ENCODE measurements at regions not wholly inside any gene's neighbourhood (a gene's known extent, or its start where the extent isn't known, plus 50 kb on each side); places are given as distances from the start of the nearest gene placed in this dataset.

DNA sequence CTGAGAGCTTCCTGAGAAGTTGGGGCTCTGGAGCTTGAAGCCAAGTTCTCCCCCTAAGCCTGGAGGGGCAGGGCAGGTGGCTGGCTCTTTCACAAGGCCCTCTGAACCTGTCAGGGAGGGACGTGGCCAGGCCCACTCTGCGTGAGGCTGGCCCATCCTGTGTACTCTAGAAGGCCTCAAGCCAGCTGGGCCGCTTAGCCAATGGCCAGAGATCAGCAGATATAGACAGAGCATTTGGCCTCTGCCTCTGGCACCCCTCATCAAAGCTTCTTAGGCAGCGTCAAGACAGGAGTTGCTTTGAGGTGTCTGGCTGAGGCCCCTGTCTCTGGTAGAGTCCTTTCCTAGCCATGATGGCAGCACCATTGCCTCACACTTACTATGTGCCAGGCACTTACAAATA, 105.6 kb downstream of the FGF18 start:
- ATAC-seq (ENCODE audit: low FRiP score), result no peak

DNA sequence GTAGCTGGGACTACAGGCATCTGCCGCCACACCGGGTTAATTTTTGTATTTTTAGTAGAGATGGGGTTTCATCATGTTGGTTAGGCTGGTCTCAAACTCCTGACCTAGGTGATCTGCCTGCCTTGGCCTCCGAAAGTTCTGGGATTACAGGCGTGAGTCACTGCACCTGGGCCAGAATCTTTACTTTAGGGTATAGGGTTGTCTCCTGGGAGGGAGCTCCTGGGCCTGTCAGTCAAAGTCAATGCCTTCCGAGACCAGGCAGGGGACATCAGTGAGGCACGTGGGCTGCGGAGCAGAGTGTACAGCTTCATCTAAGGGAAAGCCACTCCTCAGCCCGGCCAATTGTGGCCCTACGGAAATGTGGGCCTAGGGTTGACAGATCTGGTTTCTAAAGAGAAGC, 108.6 kb downstream of the FGF18 start:
- 97 to 98% methylated on average over 9 of the region's 9 CpGs for WGBS, 2 donors
- Histone ChIP-seq H3K36me3 (ENCODE audit: control insufficient read depth in 1 of 2, insufficient read depth in 2 of 2, low read length in 1 of 2) (no peaks in the 10 kb centered on the region), H3K4me1 (ENCODE audit: control insufficient read depth in 1 of 2, insufficient read depth in 2 of 2, low read length in 2 of 2) (no peaks in the 10 kb centered on the region), H3K27me3 (ENCODE audit: control insufficient read depth in 1 of 2, insufficient read depth in 2 of 2, low read length in 1 of 2) (no peaks in the 10 kb centered on the region), H3K4me3 (ENCODE audit: low read length in 2 of 2) (no peak overlapping the region), H3K9me3 (ENCODE audit: control insufficient read depth, low read length) (no peaks in the 10 kb centered on the region), H3K27ac (ENCODE audit: low read depth in 1 of 2, low read length in 2 of 2) (no peak overlapping the region)
- intact Hi-C loops (cut with DNase I), result no loop called here
- ATAC-seq (ENCODE audit: low FRiP score), result no peak
- no peak for DNase-seq

More for the DNA sequence above, 105.6 kb downstream of the FGF18 start:
- Histone ChIP-seq H3K36me3 (ENCODE audit: control insufficient read depth in 1 of 2, insufficient read depth in 2 of 2, low read length in 1 of 2) (no peaks in the 10 kb centered on the region), H3K4me1 (ENCODE audit: control insufficient read depth in 1 of 2, insufficient read depth in 2 of 2, low read length in 2 of 2) (no peaks in the 10 kb centered on the region), H3K4me3 (ENCODE audit: low read length in 2 of 2) (no peak overlapping the region), H3K27me3 (ENCODE audit: control insufficient read depth in 1 of 2, insufficient read depth in 2 of 2, low read length in 1 of 2) (no peaks in the 10 kb centered on the region), H3K9me3 (ENCODE audit: control insufficient read depth, low read length) (no peaks in the 10 kb centered on the region), H3K27ac (ENCODE audit: low read depth in 1 of 2, low read length in 2 of 2) (peak overlapping the region in 1 of 2 donors; percentile 6)
- 38 to 54% methylated on average over 4 of the region's 4 CpGs for WGBS, 2 donors
- no peak for DNase-seq
- intact Hi-C loops (cut with DNase I), result no loop called here

DNA sequence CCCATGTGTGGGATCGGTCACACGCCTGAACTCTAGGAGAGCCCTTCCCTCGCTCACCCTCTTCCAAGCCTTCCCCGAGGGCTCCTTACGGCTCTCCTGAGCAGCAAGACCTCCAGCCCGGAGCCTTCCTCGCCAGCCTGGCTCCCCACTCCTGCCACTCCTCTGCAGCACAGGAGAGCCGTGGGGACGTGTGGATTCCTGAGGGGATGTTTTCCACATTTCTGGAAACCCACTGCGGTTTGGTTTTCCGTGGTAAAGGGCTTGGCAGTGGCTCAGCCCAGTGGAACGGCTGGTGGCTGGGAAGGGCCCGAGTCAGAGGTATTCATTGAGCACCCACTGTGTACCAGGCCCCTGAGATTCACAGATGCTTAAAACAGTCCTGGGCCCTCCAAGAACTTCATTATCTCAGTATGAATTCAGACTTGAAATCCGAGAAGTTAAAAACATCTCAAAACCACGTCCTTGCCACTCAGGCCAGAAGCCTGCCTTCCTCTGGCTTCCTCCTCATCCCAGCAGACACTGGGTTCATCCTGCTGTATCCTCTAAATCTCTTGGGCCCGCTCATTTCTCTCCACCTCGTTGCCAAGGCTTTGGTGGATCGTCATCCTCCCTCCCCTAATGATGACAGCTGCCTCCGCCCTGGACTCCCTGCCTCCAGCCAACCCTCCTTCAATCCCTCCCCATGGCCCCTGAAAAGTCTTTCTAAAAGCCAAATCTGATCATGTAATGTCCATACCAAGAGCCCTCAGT, 109.6 kb downstream of the FGF18 start:
- 92% methylated on average over 19 of the region's 19 CpGs for WGBS, 2 donors
- Histone ChIP-seq H3K4me1 (ENCODE audit: control insufficient read depth in 1 of 2, insufficient read depth in 2 of 2, low read length in 2 of 2) (no peaks in the 10 kb centered on the region), H3K9me3 (ENCODE audit: control insufficient read depth, low read length) (no peaks in the 10 kb centered on the region), H3K27me3 (ENCODE audit: control insufficient read depth in 1 of 2, insufficient read depth in 2 of 2, low read length in 1 of 2) (no peaks in the 10 kb centered on the region), H3K27ac (ENCODE audit: low read depth in 1 of 2, low read length in 2 of 2) (no peak overlapping the region), H3K4me3 (ENCODE audit: low read length in 2 of 2) (no peak overlapping the region), H3K36me3 (ENCODE audit: control insufficient read depth in 1 of 2, insufficient read depth in 2 of 2, low read length in 1 of 2) (no peaks in the 10 kb centered on the region)
- no peak for DNase-seq
- intact Hi-C loops (cut with DNase I), result no loop called here
- no peak for ATAC-seq (ENCODE audit: low FRiP score)

DNA sequence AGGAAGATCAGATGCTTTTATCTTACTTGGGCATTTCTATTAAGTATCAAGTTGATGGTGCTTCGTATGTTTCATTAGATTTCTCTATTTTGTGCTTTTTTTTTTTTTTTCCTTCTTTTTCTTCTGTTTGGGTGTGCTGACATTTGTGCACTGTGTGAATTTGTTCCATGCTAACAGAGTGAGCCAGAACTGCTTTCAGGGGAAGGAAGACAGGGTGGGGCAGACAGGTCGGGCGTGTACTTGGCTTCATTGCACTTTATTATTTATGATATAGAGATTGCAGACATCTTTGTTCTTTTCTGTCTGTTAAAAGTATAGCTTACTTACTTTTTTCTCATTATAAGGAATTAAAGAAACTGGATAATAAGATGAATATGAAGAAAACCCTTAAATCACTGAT, 112.2 kb downstream of the FGF18 start:
- no peaks in the 10 kb centered on the region for H3K36me3 ChIP-seq (ENCODE audit: control insufficient read depth in 1 of 2, insufficient read depth in 2 of 2, low read length in 1 of 2)
- H3K9me3 ChIP-seq (ENCODE audit: control insufficient read depth, low read length), result no peaks in the 10 kb centered on the region
- no peak overlapping the region for H3K4me3 ChIP-seq (ENCODE audit: low read length in 2 of 2)
- 72% methylated on average over 3 of the region's 3 CpGs for WGBS, 2 donors
- ATAC-seq (ENCODE audit: low FRiP score), result no peak
- DNase-seq, result no peak
- no peaks in the 10 kb centered on the region for H3K27me3 ChIP-seq (ENCODE audit: control insufficient read depth in 1 of 2, insufficient read depth in 2 of 2, low read length in 1 of 2)
- no peaks in the 10 kb centered on the region for H3K4me1 ChIP-seq (ENCODE audit: control insufficient read depth in 1 of 2, insufficient read depth in 2 of 2, low read length in 2 of 2)
- H3K27ac ChIP-seq (ENCODE audit: low read depth in 1 of 2, low read length in 2 of 2), result no peak overlapping the region
- intact Hi-C loops (cut with DNase I), result no loop called here

DNA sequence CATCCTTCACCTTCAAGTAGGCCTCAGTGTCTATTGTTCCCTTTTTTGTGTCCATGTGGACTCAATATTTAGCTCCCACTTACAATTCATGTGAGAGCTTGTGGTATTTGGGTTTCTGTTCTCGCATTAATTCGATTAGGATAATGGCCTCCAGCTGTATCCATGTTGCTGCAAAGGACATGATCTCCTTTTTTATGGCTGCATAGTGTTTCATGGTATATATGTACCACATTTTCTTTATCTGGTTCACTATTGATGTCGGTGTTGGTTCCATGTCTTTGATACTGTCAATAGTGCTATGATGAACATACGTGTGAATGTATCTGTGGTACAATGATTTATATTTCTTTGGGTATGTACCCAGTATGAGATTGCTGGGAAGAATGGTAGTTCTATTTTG, 113.7 kb downstream of the FGF18 start:
- intact Hi-C loops (cut with DNase I), result no loop called here
- no peak overlapping the region for H3K27ac ChIP-seq (ENCODE audit: low read depth in 1 of 2, low read length in 2 of 2)
- H3K36me3 ChIP-seq (ENCODE audit: control insufficient read depth in 1 of 2, insufficient read depth in 2 of 2, low read length in 1 of 2), result no peaks in the 10 kb centered on the region
- H3K4me3 ChIP-seq (ENCODE audit: low read length in 2 of 2), result no peak overlapping the region
- WGBS, 2 donors, result 95 to 98% methylated on average over 4 of the region's 4 CpGs
- no peak for DNase-seq
- H3K9me3 ChIP-seq (ENCODE audit: control insufficient read depth, low read length), result no peaks in the 10 kb centered on the region
- ATAC-seq (ENCODE audit: low FRiP score), result no peak
- no peaks in the 10 kb centered on the region for H3K27me3 ChIP-seq (ENCODE audit: control insufficient read depth in 1 of 2, insufficient read depth in 2 of 2, low read length in 1 of 2)
- H3K4me1 ChIP-seq (ENCODE audit: control insufficient read depth in 1 of 2, insufficient read depth in 2 of 2, low read length in 2 of 2), result no peaks in the 10 kb centered on the region

DNA sequence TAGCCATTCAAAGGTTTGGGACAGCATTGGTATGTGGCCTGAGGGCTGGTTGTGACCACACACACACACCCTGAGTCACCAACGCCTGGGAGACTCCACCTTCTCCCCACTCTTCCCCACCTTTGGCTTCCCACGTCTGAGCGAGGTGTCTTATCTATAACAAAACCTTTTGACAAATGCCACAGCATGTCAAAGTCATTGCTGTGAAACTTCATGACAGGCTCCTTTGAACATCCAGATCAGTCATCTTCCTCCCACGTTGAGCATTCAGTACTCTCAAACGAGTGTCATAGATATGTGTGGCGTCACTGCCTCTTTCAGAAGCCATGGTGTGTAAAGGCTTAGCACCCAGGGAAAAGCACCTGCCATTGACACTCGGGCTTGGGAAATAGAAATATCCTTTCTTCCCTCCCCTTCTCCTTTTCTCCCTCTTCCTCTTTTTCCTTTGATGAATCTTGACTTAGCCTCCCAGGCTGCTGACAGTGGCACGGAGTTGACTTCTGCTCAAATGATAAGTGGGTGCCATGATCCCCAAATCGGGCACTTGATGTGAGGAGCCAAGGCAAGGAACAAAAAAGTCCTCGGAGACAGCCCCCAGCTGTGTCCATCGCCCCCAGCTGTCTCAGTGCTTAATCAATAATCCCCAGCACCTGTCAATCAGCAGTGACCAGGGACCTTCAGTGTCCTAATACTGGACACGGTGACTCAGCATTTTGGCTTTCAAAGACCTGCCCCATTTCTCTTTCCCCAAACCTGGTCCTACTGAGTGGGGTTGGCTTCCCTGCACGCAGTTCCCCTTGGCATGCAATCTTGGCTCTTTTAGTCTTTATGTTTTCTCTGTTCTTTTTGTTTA, 114.8 kb downstream of the FGF18 start:
- WGBS, 2 donors, result 72 to 73% methylated on average over 13 of the region's 13 CpGs
- no peak for ATAC-seq (ENCODE audit: low FRiP score)

DNA sequence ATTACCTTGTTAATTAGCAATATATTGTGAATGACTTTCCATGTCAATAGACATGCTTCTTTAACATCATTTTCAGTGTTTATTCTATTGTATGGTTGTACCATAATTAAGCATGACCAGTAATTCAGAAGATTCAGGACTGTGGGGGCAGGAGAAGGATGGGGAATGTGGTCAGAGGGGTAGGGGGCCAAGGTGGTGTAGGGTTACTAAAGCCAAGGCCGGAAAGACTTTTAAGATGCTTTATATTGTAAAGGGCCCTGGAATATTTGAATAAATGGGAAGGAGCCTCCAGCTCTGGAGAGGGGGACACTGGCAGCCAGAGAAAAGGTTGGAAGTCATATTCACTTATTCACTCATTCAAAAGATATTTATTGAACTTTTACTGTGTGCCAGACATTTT, 115.7 kb downstream of the FGF18 start:
- Histone ChIP-seq H3K4me1 (ENCODE audit: control insufficient read depth in 1 of 2, insufficient read depth in 2 of 2, low read length in 2 of 2) (no peaks in the 10 kb centered on the region), H3K9me3 (ENCODE audit: control insufficient read depth, low read length) (no peaks in the 10 kb centered on the region), H3K27ac (ENCODE audit: low read depth in 1 of 2, low read length in 2 of 2) (no peak overlapping the region), H3K27me3 (ENCODE audit: control insufficient read depth in 1 of 2, insufficient read depth in 2 of 2, low read length in 1 of 2) (no peaks in the 10 kb centered on the region), H3K36me3 (ENCODE audit: control insufficient read depth in 1 of 2, insufficient read depth in 2 of 2, low read length in 1 of 2) (no peaks in the 10 kb centered on the region), H3K4me3 (ENCODE audit: low read length in 2 of 2) (no peak overlapping the region)
- WGBS, 2 donors, result 80 to 92% methylated on average over 1 of the region's 1 CpG
- ATAC-seq (ENCODE audit: low FRiP score) (no peak), DNase-seq (no peak)
- intact Hi-C loops (cut with DNase I), result no loop called here

More for the DNA sequence above, 114.8 kb downstream of the FGF18 start:
- Histone ChIP-seq H3K27me3 (ENCODE audit: control insufficient read depth in 1 of 2, insufficient read depth in 2 of 2, low read length in 1 of 2) (no peaks in the 10 kb centered on the region), H3K4me1 (ENCODE audit: control insufficient read depth in 1 of 2, insufficient read depth in 2 of 2, low read length in 2 of 2) (no peaks in the 10 kb centered on the region), H3K4me3 (ENCODE audit: low read length in 2 of 2) (no peak overlapping the region), H3K9me3 (ENCODE audit: control insufficient read depth, low read length) (no peaks in the 10 kb centered on the region), H3K36me3 (ENCODE audit: control insufficient read depth in 1 of 2, insufficient read depth in 2 of 2, low read length in 1 of 2) (no peaks in the 10 kb centered on the region), H3K27ac (ENCODE audit: low read depth in 1 of 2, low read length in 2 of 2) (no peak overlapping the region)
- DNase-seq, result no peak
- intact Hi-C loops (cut with DNase I), result no loop called here

DNA sequence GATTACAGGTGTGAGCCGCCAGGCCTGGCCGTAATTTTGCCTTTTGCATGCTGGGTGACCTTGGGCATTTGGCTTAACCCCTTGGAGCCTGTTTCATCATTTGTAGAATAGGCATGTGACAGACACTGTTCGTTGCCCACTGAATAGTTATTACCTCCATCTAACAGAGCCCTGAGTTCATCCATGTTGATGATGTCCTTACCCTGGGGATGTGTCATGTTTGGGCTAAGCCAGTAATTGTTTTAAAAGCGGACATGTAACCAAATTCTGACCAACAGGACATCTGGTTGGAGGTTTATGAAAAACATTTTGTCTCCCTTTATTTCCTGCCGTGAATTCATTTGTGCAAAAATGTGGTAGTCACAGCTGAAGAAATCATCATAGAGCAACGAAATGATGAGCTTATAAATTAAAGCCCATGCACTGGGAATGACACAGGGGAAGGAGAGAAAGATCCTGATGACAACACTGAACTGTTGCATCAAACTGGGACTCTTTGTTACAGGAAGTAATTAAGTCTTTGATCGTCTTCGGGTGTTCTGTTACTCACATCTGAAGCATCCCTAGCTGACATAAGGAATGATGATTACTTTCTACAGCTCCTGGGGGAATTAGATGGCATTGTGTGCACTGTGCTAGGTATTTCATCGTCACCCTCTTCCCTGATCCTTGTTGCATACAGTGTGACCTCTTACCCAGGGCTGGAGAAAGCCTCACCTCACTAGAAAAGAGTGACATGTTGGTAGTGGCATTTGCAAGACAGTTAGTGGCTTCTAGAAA, 117.8 kb downstream of the FGF18 start:
- no peak for ATAC-seq (ENCODE audit: low FRiP score)
- H3K4me1 ChIP-seq (ENCODE audit: control insufficient read depth in 1 of 2, insufficient read depth in 2 of 2, low read length in 2 of 2), result no peaks in the 10 kb centered on the region

More for the DNA sequence above, 117.8 kb downstream of the FGF18 start:
- intact Hi-C loops (cut with DNase I), result no loop called here
- Histone ChIP-seq H3K9me3 (ENCODE audit: control insufficient read depth, low read length) (no peaks in the 10 kb centered on the region), H3K27ac (ENCODE audit: low read depth in 1 of 2, low read length in 2 of 2) (no peak overlapping the region), H3K36me3 (ENCODE audit: control insufficient read depth in 1 of 2, insufficient read depth in 2 of 2, low read length in 1 of 2) (no peaks in the 10 kb centered on the region), H3K27me3 (ENCODE audit: control insufficient read depth in 1 of 2, insufficient read depth in 2 of 2, low read length in 1 of 2) (no peaks in the 10 kb centered on the region), H3K4me3 (ENCODE audit: low read length in 2 of 2) (no peak overlapping the region)
- DNase-seq, result no peak
- 75 to 81% methylated on average over 9 of the region's 9 CpGs for WGBS, 2 donors
